K562 (cell line): ENCODE measurements at regions not wholly inside any gene's neighbourhood (a gene's known extent, or its start where the extent isn't known, plus 50 kb on each side); places are given as distances from the start of the nearest gene placed in this dataset.

Experiments used
- ATAC-seq: fragments of 200-7000 bp; cut with Tn5 transposase; 3 replicates; pipeline ENCODE4 v1.9.1; 2020; ENCODE audit warnings: moderate library complexity
- BruUV-seq: library from RNA; stranded (reverse); fragments of 400-500 nt; replicated peaks from 2 replicates; lab custom pipeline; 2021; lab: Mats Ljungman, UMichigan
- CTCF ChIA-PET: fragments of 300-600 bp; formaldehyde crosslinking; extraction: SDS; loops from one replicate; lab custom pipeline; 2021; ENCODE audit warnings: low intra/inter-chr PET ratio; lab: Yijun Ruan, JAX
- POLR2A ChIA-PET: fragments of 300-600, 350-650 bp; sonication (Branson Sonifier 250); formaldehyde crosslinking; extraction: SDS; loops from one replicate; lab custom pipeline; 2021; ENCODE audit warnings: antibody characterized with exemption, inconsistent platforms; lab: Yijun Ruan, JAX
- DNase-seq, 4 experiments: peaks; one replicate each; pipeline versions ENCODE4 v3.0.0 to v3.0.0-alpha.2; 2011 to 2018; ENCODE audit warnings: low spot score in 3 of 4, mixed read lengths in 3 of 4; ENCODE audit errors: extremely low read depth in 1 of 4
- FAIRE-seq: peaks from 2 replicates; lab custom pipeline; 2011; peaks lifted over from hg19 to GRCh38; lab: Jason Lieb, UNC
- H2AFZ ChIP-seq: 2 replicates; pipeline ENCODE4 v1.6.0; 2011; ENCODE audit warnings: low read depth, low read length, control low read depth, inconsistent platforms
- H3K27ac ChIP-seq: fragments of 200-600 bp; 3 replicates; pipeline ENCODE4 v1.8.0; 2011; ENCODE audit warnings: low read depth, mild to moderate bottlenecking, control low read depth, inconsistent platforms, low read length, moderate library complexity, mixed read lengths; ENCODE audit errors: extremely low read depth
- H3K27me3 ChIP-seq, 2 experiments: fragments of 300-600 bp in 1 of 2; 2 replicates in 1 of 2; 3 replicates in 1 of 2; pipeline versions ENCODE4 v1.6.0 to v1.8.0; 2011; ENCODE audit warnings: inconsistent platforms in 2 of 2, low read length in 2 of 2, mild to moderate bottlenecking in 1 of 2, mixed read lengths in 1 of 2, moderate library complexity in 1 of 2; ENCODE audit not compliant: control insufficient read depth in 2 of 2, insufficient read depth in 2 of 2
- H3K36me3 ChIP-seq: fragments of 300-600 bp; 3 replicates; pipeline ENCODE4 v1.8.0; 2011; ENCODE audit warnings: mild to moderate bottlenecking, low read length, inconsistent platforms; ENCODE audit not compliant: control insufficient read depth, insufficient read depth
- H3K4me1 ChIP-seq, 2 experiments: fragments of 200-600 bp in 1 of 2; replicated peaks in 1 of 2; 2 replicates in 1 of 2; 3 replicates in 1 of 2; pipeline versions ENCODE4 v1.5.1 to v1.8.0; 2011; ENCODE audit warnings: inconsistent platforms in 2 of 2, low read length in 2 of 2, mild to moderate bottlenecking in 1 of 2, mixed read lengths in 1 of 2, moderate library complexity in 1 of 2; ENCODE audit not compliant: control insufficient read depth in 2 of 2, insufficient read depth in 2 of 2
- H3K4me2 ChIP-seq: 2 replicates; pipeline ENCODE4 v1.6.1; 2011; ENCODE audit warnings: low read length, control low read depth, inconsistent platforms, mixed read lengths; ENCODE audit not compliant: insufficient read depth
- H3K4me3 ChIP-seq: fragments of 200-600 bp; sonication (generic), shearing (Covaris generic); 2 replicates; pipeline ENCODE4 v1.5.1; 2016; ENCODE audit warnings: control low read depth, inconsistent platforms
- H3K79me2 ChIP-seq: fragments of 200-600 bp; 3 replicates; pipeline ENCODE4 v1.8.0; 2011; ENCODE audit warnings: low read length, inconsistent platforms; ENCODE audit not compliant: control insufficient read depth, insufficient read depth
- H3K9ac ChIP-seq, 2 experiments: 2 replicates each; pipeline versions ENCODE4 v1.6.0 to v1.6.1; 2011; ENCODE audit warnings: low read depth in 2 of 2, low read length in 2 of 2, control low read depth in 1 of 2, inconsistent platforms in 1 of 2, mild to moderate bottlenecking in 1 of 2, mixed read lengths in 1 of 2; ENCODE audit not compliant: insufficient read depth in 1 of 2
- H3K9me1 ChIP-seq: one replicate; pipeline ENCODE4 v1.6.0; 2011; ENCODE audit warnings: inconsistent platforms, mild to moderate bottlenecking, low read length, moderate library complexity; ENCODE audit not compliant: control insufficient read depth, insufficient read depth
- H3K9me3 ChIP-seq: replicated peaks from 2 replicates; pipeline ENCODE4 v1.5.1; 2011; ENCODE audit warnings: low read depth, low read length, inconsistent platforms; ENCODE audit not compliant: control insufficient read depth, insufficient read depth
- H4K20me1 ChIP-seq: replicated peaks from 2 replicates; pipeline ENCODE4 v1.6.1; 2011; ENCODE audit warnings: low read length, inconsistent platforms, mixed read lengths; ENCODE audit not compliant: control insufficient read depth, insufficient read depth
- BRCA1 ChIP-seq, 2 experiments: fragments of 450-650 bp in 1 of 2; sonication (generic) in 1 of 2; formaldehyde crosslinking in 1 of 2; IDR thresholded peaks; 2 replicates each; pipeline versions ENCODE4 v1.5.0 to v1.6.1; 2017 to 2020; ENCODE audit warnings: mild to moderate bottlenecking in 1 of 2, missing genetic modification reagents in 1 of 2
- FOXP4 ChIP-seq: sonication (generic); formaldehyde crosslinking; IDR thresholded peaks from 2 replicates; pipeline ENCODE4 v1.8.0; 2022; ENCODE audit warnings: mild to moderate bottlenecking, missing genetic modification reagents, borderline replicate concordance
- MTF1 ChIP-seq: fragments of 250-450 bp; sonication (Bioruptor Pico); IDR thresholded peaks from 2 replicates; pipeline ENCODE4 v1.9.0; 2021; ENCODE audit warnings: moderate library complexity, mild to moderate bottlenecking, inconsistent platforms, borderline replicate concordance
- MYC ChIP-seq, 2 experiments: fragments of 250-450 bp in 1 of 2; sonication (Bioruptor Pico) in 1 of 2; IDR thresholded peaks; 2 replicates each; pipeline versions ENCODE4 v1.5.1 to v1.6.1; 2012 to 2021; ENCODE audit warnings: low read depth in 2 of 2, borderline replicate concordance in 1 of 2, improper control_type of control experiment in 1 of 2, low read length in 1 of 2, mild to moderate bottlenecking in 1 of 2, moderate library complexity in 1 of 2
- NFIC ChIP-seq: fragments of 450-650 bp; IDR thresholded peaks from 2 replicates; pipeline ENCODE4 v1.6.1; 2017; ENCODE audit warnings: mild to moderate bottlenecking, inconsistent platforms
- NR2C1 ChIP-seq, 2 experiments: fragments of 450-650 bp; IDR thresholded peaks; 2 replicates each; pipeline ENCODE4 v1.6.1; 2017; ENCODE audit warnings: mild to moderate bottlenecking in 2 of 2, antibody characterized with exemption in 1 of 2, inconsistent platforms in 1 of 2, missing compliant biosample characterization in 1 of 2, missing genetic modification characterization in 1 of 2
- RUNX1 ChIP-seq: sonication (generic); IDR thresholded peaks from 2 replicates; pipeline ENCODE4 v1.6.1; 2016; ENCODE audit warnings: antibody characterized with exemption, low read depth
- TCF3 ChIP-seq: sonication (generic); formaldehyde crosslinking; IDR thresholded peaks from 2 replicates; pipeline ENCODE4 v1.4.0; 2020; ENCODE audit warnings: mild to moderate bottlenecking, missing genetic modification reagents
- TEAD1 ChIP-seq, 2 experiments: fragments of 450-650 bp in 1 of 2; sonication (generic) in 1 of 2; formaldehyde crosslinking; IDR thresholded peaks; 2 replicates each; pipeline versions ENCODE4 v1.4.0 to v1.8.0; 2020 to 2022; ENCODE audit warnings: mild to moderate bottlenecking in 2 of 2, missing genetic modification reagents in 1 of 2
- YBX1 ChIP-seq: fragments of 450-650 bp; IDR thresholded peaks from 2 replicates; pipeline ENCODE4 v1.7.1; 2016; ENCODE audit warnings: mild to moderate bottlenecking
- ZNF589 ChIP-seq: fragments of 200-800 bp; sonication (Bioruptor generic); IDR thresholded peaks from 2 replicates; pipeline ENCODE4 v1.6.1; 2016; ENCODE audit warnings: low read depth, missing genetic modification characterization, missing compliant biosample characterization
- WGBS: fragments of 100-300 bp; shearing (Covaris generic); methylation state at CpG from one replicate; pipeline ENCODE4 v1.1.6; 2016; ENCODE audit warnings: low coverage, mixed read lengths; ENCODE audit not compliant: insufficient coverage; ENCODE audit errors: missing lambda C conversion rate; 5-methylcytosine and 5-hydroxymethylcytosine counted together
- in situ Hi-C: fragments of 300-500 bp; cut with MboI; formaldehyde crosslinking; loops from 4 replicates; pipeline ENCODE4 v1.15.0; 2018; ENCODE audit warnings: inconsistent platforms, mixed read lengths
- intact Hi-C: fragments of 100-400 bp; cut with micrococcal nuclease; formaldehyde crosslinking; loops from 2 replicates; pipeline ENCODE4 v1.14.2; 2022
- TF ChIP-seq, protein P1 (sequence below), 2 experiments: IDR thresholded peaks; 2 replicates each; pipeline ENCODE4 v1.6.1; 2012; ENCODE audit warnings: improper control_type of control experiment in 2 of 2, low read depth in 2 of 2, low read length in 2 of 2, borderline replicate concordance in 1 of 2
- TF ChIP-seq, protein P2 (sequence below), 2 experiments: fragments of 200-800 bp in 1 of 2; sonication (Bioruptor generic) in 1 of 2; sonication (generic) in 1 of 2; formaldehyde crosslinking in 1 of 2; IDR thresholded peaks in 1 of 2; conservative IDR thresholded peaks in 1 of 2; 2 replicates each; pipeline versions ENCODE4 v1.5.0 to v1.6.1; 2016 to 2020; ENCODE audit warnings: missing compliant biosample characterization in 1 of 2, missing genetic modification characterization in 1 of 2, missing genetic modification reagents in 1 of 2

DNA sequence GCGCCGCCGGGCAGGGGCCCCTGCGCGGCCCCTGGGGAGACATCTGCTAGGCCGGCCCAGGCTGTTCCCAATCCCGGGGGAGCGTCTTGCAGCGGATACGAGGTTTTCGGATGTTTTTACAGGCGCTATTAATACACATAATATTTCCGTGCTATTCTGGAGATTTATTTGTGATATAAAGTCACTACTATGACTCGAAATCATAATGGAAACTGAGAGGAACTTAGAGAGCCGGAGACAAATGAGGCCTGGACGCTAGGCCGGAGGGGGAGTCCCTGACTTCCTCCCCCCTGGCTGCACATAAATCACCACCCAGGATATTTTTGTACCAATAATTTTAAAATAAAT is 91.7 kb upstream of the ANO1 start (continued):
- TF ChIP-seq FOXP4 (no peak), MTF1 (CRISPR knock-in tag) (no peak), BRCA1 (IDR thresholded peaks at IDR 0.05) (no peak), BRCA1 (CRISPR knock-in tag; IDR thresholded peaks at IDR 0.05) (no peak), TCF3 (CRISPR knock-in tag) (no peak), MYC (IDR thresholded peaks at IDR 0.05; ENCODE audit: low read depth, low read length) (no peak), MYC (CRISPR knock-in tag; IDR thresholded peaks at IDR 0.05; ENCODE audit: borderline replicate concordance, low read depth) (no peak), NR2C1 (IDR thresholded peaks at IDR 0.05) (no peak), NR2C1 (tag; IDR thresholded peaks at IDR 0.05) (no peak), ZNF589 (CRISPR knock-in tag) (no peak)

DNA sequence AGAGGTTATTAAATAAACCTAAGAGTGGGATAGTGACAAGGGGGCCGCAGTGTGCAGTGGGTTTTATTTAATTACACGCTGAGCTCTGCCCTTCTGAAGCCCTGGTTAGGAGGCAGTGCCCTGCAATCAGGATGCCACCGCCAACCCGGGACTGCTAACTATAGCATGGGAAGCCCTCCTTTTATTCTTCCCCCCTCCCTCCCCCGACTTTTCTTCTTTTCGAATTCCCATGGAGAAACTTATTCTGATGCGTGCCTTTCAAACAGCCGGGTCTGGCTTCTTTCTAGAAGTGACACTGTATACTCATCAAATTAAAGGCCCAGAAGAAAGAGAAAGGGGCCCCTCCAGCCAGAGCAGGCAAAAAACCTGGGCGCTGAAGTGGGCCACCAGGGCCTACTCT is 91.3 kb upstream of the ANO1 start:
- CTCF ChIA-PET, result no interaction called here
- FAIRE-seq (no peak), DNase-seq (no peak), ATAC-seq (no peak)
- H3K27me3 ChIP-seq, result peaks cover 6 to 14% of the 10 kb centered on the region in 2 experiments; a peak in 4 of 5 replicates
- H4K20me1 ChIP-seq, result peaks cover 6% of the 10 kb centered on the region; the same call in 1 of the 2 replicates
- in situ Hi-C loops, result no loop called here
- no peak overlapping the region for H3K27ac ChIP-seq
- WGBS, result 64% methylated on average over 7 of the region's 9 CpGs
- H3K9me3 ChIP-seq, result no peaks in the 10 kb centered on the region
- POLR2A ChIA-PET, result no interaction called here
- intact Hi-C loops, result no loop called here
- H3K9ac ChIP-seq, result no peak overlapping the region
- no peaks in the 10 kb centered on the region for H3K9me1 ChIP-seq
- H3K36me3 ChIP-seq, result no peaks in the 10 kb centered on the region
- no peaks in the 10 kb centered on the region for H3K79me2 ChIP-seq
- BruUV-seq, result no TSS peak
- no peak overlapping the region for H3K4me3 ChIP-seq
- H2AFZ ChIP-seq, result no peak overlapping the region
- peaks cover 21 to 45% of the 10 kb centered on the region in 2 experiments; a peak in 4 of 5 replicates for H3K4me1 ChIP-seq
- no peak overlapping the region for H3K4me2 ChIP-seq
- TF ChIP-seq, protein P1, sequence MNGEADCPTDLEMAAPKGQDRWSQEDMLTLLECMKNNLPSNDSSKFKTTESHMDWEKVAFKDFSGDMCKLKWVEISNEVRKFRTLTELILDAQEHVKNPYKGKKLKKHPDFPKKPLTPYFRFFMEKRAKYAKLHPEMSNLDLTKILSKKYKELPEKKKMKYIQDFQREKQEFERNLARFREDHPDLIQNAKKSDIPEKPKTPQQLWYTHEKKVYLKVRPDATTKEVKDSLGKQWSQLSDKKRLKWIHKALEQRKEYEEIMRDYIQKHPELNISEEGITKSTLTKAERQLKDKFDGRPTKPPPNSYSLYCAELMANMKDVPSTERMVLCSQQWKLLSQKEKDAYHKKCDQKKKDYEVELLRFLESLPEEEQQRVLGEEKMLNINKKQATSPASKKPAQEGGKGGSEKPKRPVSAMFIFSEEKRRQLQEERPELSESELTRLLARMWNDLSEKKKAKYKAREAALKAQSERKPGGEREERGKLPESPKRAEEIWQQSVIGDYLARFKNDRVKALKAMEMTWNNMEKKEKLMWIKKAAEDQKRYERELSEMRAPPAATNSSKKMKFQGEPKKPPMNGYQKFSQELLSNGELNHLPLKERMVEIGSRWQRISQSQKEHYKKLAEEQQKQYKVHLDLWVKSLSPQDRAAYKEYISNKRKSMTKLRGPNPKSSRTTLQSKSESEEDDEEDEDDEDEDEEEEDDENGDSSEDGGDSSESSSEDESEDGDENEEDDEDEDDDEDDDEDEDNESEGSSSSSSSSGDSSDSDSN (IDR thresholded peaks at IDR 0.05; ENCODE audit: borderline replicate concordance in 1 of 2, low read depth in 2 of 2, low read length in 2 of 2), result no peak
- TF ChIP-seq TEAD1 (CRISPR knock-in tag; IDR thresholded peaks at IDR 0.05) (no peak), NFIC (no peak), RUNX1 (no peak), YBX1 (no peak)
- TF ChIP-seq, protein P2, sequence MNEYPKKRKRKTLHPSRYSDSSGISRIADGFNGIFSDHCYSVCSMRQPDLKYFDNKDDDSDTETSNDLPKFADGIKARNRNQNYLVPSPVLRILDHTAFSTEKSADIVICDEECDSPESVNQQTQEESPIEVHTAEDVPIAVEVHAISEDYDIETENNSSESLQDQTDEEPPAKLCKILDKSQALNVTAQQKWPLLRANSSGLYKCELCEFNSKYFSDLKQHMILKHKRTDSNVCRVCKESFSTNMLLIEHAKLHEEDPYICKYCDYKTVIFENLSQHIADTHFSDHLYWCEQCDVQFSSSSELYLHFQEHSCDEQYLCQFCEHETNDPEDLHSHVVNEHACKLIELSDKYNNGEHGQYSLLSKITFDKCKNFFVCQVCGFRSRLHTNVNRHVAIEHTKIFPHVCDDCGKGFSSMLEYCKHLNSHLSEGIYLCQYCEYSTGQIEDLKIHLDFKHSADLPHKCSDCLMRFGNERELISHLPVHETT (CRISPR knock-in tag; conservative IDR thresholded peaks at IDR 0.05 in 1 of 2, IDR thresholded peaks at IDR 0.05 in 1 of 2), result no peak
